ENCODE measurements at regions not wholly inside any gene's neighbourhood (a gene's known extent, or its start where the extent isn't known, plus 50 kb on each side); places are given as distances from the start of the nearest gene placed in this dataset.

DNA sequence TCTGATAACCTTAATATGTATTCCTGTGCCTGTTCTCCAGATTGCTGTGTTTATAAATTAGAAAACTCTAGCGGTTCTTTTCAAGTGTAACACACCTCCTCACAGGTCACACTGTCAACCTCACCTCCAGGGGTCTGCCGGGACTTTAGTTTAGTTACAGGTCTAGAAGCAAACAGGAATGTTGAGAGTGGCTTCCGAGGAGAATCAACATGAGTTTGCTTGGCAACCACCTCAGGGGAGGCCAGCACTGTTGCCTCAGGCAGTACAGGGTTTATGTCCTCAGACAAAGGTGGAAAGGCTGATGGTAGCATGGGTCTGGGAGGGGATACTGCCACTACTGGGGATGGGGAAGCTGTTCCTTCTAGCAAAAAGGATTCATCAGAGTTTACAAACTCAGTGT is 438.0 kb downstream of the DTHD1 start:
- intact Hi-C loops (cut with micrococcal nuclease; ENCODE audit: unreplicated experiment) = no loop called here
- H3K4me1 Mint-ChIP-seq (ENCODE audit: low read depth, unreplicated experiment) = no peaks in the 10 kb centered on the region
- H3K27me3 Mint-ChIP-seq (ENCODE audit: unreplicated experiment) = no peaks in the 10 kb centered on the region
- TF ChIP-seq, protein P1, sequence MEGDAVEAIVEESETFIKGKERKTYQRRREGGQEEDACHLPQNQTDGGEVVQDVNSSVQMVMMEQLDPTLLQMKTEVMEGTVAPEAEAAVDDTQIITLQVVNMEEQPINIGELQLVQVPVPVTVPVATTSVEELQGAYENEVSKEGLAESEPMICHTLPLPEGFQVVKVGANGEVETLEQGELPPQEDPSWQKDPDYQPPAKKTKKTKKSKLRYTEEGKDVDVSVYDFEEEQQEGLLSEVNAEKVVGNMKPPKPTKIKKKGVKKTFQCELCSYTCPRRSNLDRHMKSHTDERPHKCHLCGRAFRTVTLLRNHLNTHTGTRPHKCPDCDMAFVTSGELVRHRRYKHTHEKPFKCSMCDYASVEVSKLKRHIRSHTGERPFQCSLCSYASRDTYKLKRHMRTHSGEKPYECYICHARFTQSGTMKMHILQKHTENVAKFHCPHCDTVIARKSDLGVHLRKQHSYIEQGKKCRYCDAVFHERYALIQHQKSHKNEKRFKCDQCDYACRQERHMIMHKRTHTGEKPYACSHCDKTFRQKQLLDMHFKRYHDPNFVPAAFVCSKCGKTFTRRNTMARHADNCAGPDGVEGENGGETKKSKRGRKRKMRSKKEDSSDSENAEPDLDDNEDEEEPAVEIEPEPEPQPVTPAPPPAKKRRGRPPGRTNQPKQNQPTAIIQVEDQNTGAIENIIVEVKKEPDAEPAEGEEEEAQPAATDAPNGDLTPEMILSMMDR (IDR thresholded peaks at IDR 0.05; ENCODE audit: unreplicated experiment) = no peak
- no peaks in the 10 kb centered on the region for H3K9me3 Mint-ChIP-seq (ENCODE audit: low read depth, unreplicated experiment)
- no peaks in the 10 kb centered on the region for H3K36me3 Mint-ChIP-seq (ENCODE audit: insufficient read depth, unreplicated experiment)
- no peak overlapping the region for H3K27ac Mint-ChIP-seq (ENCODE audit: unreplicated experiment)
- no peak for DNase-seq
- CTCF ChIA-PET = no interaction called here
- no peak overlapping the region for H3K4me3 Mint-ChIP-seq (ENCODE audit: low read depth, unreplicated experiment)
- no TSS peak for BruUV-seq (replicated peaks)

DNA sequence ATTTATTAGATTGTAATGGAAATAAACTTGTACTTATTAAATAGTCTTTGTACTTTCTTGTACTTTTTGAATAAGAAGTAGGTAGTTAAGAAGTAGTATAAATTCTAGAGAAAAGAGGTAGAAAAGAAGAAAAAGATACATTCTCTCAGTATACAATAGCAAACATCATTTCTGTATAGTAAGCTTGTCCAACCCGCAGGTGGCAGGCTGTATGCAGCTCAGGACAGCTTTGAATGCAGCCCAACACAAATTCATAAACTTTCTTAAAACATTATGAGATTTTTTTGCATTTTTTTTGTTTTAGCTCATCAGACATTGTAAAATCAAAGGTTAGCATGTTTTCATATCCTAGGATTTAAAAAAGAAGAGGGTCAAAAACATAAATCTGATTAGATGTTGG is 441.6 kb downstream of the DTHD1 start:
- Mint-ChIP-seq H3K4me3 (ENCODE audit: low read depth, unreplicated experiment) (no peak overlapping the region), H3K27ac (ENCODE audit: unreplicated experiment) (no peak overlapping the region), H3K27me3 (ENCODE audit: unreplicated experiment) (no peaks in the 10 kb centered on the region), H3K9me3 (ENCODE audit: low read depth, unreplicated experiment) (no peaks in the 10 kb centered on the region), H3K36me3 (ENCODE audit: insufficient read depth, unreplicated experiment) (no peaks in the 10 kb centered on the region), H3K4me1 (ENCODE audit: low read depth, unreplicated experiment) (no peaks in the 10 kb centered on the region)
- DNase-seq = no peak
- no TSS peak for BruUV-seq (replicated peaks)
- CTCF ChIA-PET = interaction anchor here (0.6 kb wide), 1 partner anchor 26 kb away, joined by 3 read pairs; no protein-coding TSS in a partner anchor
- TF ChIP-seq, protein P1 (IDR thresholded peaks at IDR 0.05; ENCODE audit: unreplicated experiment) = no peak
- intact Hi-C loops (cut with micrococcal nuclease; ENCODE audit: unreplicated experiment) = no loop called here

- H3K27ac Mint-ChIP-seq (ENCODE audit: unreplicated experiment) = no peak overlapping the region
- H3K9me3 Mint-ChIP-seq (ENCODE audit: low read depth, unreplicated experiment) = no peaks in the 10 kb centered on the region
- no TSS peak for BruUV-seq (replicated peaks)
- H3K36me3 Mint-ChIP-seq (ENCODE audit: insufficient read depth, unreplicated experiment) = no peaks in the 10 kb centered on the region
- no peak for DNase-seq
- TF ChIP-seq, protein P1 (IDR thresholded peaks at IDR 0.05; ENCODE audit: unreplicated experiment) = no peak
- H3K4me3 Mint-ChIP-seq (ENCODE audit: low read depth, unreplicated experiment) = no peak overlapping the region
- intact Hi-C loops (cut with micrococcal nuclease; ENCODE audit: unreplicated experiment) = no loop called here
- no peaks in the 10 kb centered on the region for H3K4me1 Mint-ChIP-seq (ENCODE audit: low read depth, unreplicated experiment)
- no peaks in the 10 kb centered on the region for H3K27me3 Mint-ChIP-seq (ENCODE audit: unreplicated experiment)
- CTCF ChIA-PET = no interaction called here
Measured at GRCh38 chr4:36734334-36734733, 452.9 kb downstream of the DTHD1 start.

GRCh38 chr4:36737691-36738090 is 456.3 kb downstream of the DTHD1 start:
- no peaks in the 10 kb centered on the region for H3K4me1 Mint-ChIP-seq (ENCODE audit: low read depth, unreplicated experiment)
- TF ChIP-seq, protein P1 (IDR thresholded peaks at IDR 0.05; ENCODE audit: unreplicated experiment) = no peak
- no peaks in the 10 kb centered on the region for H3K27me3 Mint-ChIP-seq (ENCODE audit: unreplicated experiment)
- no peak overlapping the region for H3K4me3 Mint-ChIP-seq (ENCODE audit: low read depth, unreplicated experiment)
- no peaks in the 10 kb centered on the region for H3K36me3 Mint-ChIP-seq (ENCODE audit: insufficient read depth, unreplicated experiment)
- CTCF ChIA-PET = no interaction called here
- H3K27ac Mint-ChIP-seq (ENCODE audit: unreplicated experiment) = no peak overlapping the region
- intact Hi-C loops (cut with micrococcal nuclease; ENCODE audit: unreplicated experiment) = no loop called here
- DNase-seq = no peak
- BruUV-seq (replicated peaks) = no TSS peak
- H3K9me3 Mint-ChIP-seq (ENCODE audit: low read depth, unreplicated experiment) = no peaks in the 10 kb centered on the region

All from Calu3 (cell line).